ENCODE measurements at regions not wholly inside any gene's neighbourhood (a gene's known extent, or its start where the extent isn't known, plus 50 kb on each side); places are given as distances from the start of the nearest gene placed in this dataset.
"Not testable (repeated sequence)": the region's sequence is repeated elsewhere in the genome, so short reads cannot be mapped to it uniquely, and the experiment has no call there.

- in situ Hi-C loops (cut with MboI; ENCODE audit: low sequenced_read_pairs) (no loop called here), intact Hi-C loops (cut with micrococcal nuclease) (no loop called here), dilution Hi-C loops (cut with HindIII; ENCODE audit: low sequenced_read_pairs, unreplicated experiment) (no loop called here)
- Histone ChIP-seq H3K27ac (ENCODE audit: insufficient read depth, low read length) (no peak overlapping the region), H3K4me3 (ENCODE audit: insufficient read depth, low read depth, low read length) (no peak overlapping the region), H2BK5ac (ENCODE audit: low read depth, low read length, poor library complexity, severe bottlenecking) (no peak overlapping the region), H3K14ac (replicated peaks; ENCODE audit: low read depth, low read length) (no peak overlapping the region), H3K9me1 (ENCODE audit: insufficient read depth, low read length) (0 out of 2 replicates have a peak, but pooled peaks cover 7% of the 10 kb centered on the region), H2BK20ac (ENCODE audit: low read depth, low read length) (no peak overlapping the region), H3K18ac (ENCODE audit: low read depth, low read length) (no peak overlapping the region), H3K56ac (ENCODE audit: extremely low read depth, insufficient read depth, low read length) (no peak overlapping the region), H4K8ac (ENCODE audit: low read depth in 2 of 2, low read length in 2 of 2) (no peak overlapping the region), H4K91ac (ENCODE audit: insufficient read depth, low read depth, low read length) (no peak overlapping the region), H4K5ac (ENCODE audit: low read depth, low read length) (no peak overlapping the region), H4K20me1 (ENCODE audit: insufficient read depth, low read length) (peaks cover 17% of the 10 kb centered on the region), H3K9me3 (ENCODE audit: control insufficient read depth, insufficient read depth, low read length) (peaks cover 6% of the 10 kb centered on the region), H2AK5ac (ENCODE audit: low read depth, low read length) (no peak overlapping the region), H3K4ac (ENCODE audit: low read depth, low read length) (no peak overlapping the region), H3K23ac (ENCODE audit: low read depth, low read length) (no peak overlapping the region), H3K27me3 (ENCODE audit: control insufficient read depth, insufficient read depth, low read length) (no peaks in the 10 kb centered on the region), H3K4me2 (ENCODE audit: low read depth, low read length) (no peak overlapping the region), H2BK120ac (ENCODE audit: low read depth, low read length) (no peak overlapping the region), H3K79me1 (ENCODE audit: low read depth in 1 of 2, low read length in 2 of 2) (peaks cover 30 to 41% of the 10 kb centered on the region in 2 experiments), H3K9ac (ENCODE audit: low read depth, low read length) (no peak overlapping the region), H2BK15ac (ENCODE audit: low read depth, low read length) (no peak overlapping the region), H3K36me3 (ENCODE audit: control insufficient read depth, insufficient read depth, low read length) (peaks cover 2% of the 10 kb centered on the region; the same call in 1 of the 2 replicates), H2AK9ac (replicated peaks; ENCODE audit: low read depth, low read length, poor library complexity) (no peak overlapping the region), H2AFZ (replicated peaks; ENCODE audit: low read length, poor library complexity) (no peak overlapping the region), H3K4me1 (ENCODE audit: control insufficient read depth, insufficient read depth, low read length) (0 out of 2 replicates have a peak, but pooled peaks cover 2% of the 10 kb centered on the region)
- ChIA-PET CTCF (no interaction called here), POLR2A (ENCODE audit: unreplicated experiment) (no interaction called here)
- TF ChIP-seq MXI1 (IDR thresholded peaks at IDR 0.05; ENCODE audit: borderline replicate concordance, low read depth, low read length): no peak
- TF ChIP-seq MAZ (IDR thresholded peaks at IDR 0.05; ENCODE audit: borderline replicate concordance, low read depth, low read length): no peak
- no TSS peak for BruUV-seq (replicated peaks)
- 100% methylated on average over 1 of the region's 3 CpGs; no CpG with 5 or more reads in 1 of the 2 experiments for WGBS, 2 experiments (ENCODE audit: extremely low coverage in 2 of 2, insufficient read length in 1 of 2)
- no peak for ATAC-seq (ENCODE audit: low read depth)
- DNase-seq: no peak
These were observed 66.1 kb upstream of the VGLL4 start for GRCh38 chr3:11709782-11710181.

DNA sequence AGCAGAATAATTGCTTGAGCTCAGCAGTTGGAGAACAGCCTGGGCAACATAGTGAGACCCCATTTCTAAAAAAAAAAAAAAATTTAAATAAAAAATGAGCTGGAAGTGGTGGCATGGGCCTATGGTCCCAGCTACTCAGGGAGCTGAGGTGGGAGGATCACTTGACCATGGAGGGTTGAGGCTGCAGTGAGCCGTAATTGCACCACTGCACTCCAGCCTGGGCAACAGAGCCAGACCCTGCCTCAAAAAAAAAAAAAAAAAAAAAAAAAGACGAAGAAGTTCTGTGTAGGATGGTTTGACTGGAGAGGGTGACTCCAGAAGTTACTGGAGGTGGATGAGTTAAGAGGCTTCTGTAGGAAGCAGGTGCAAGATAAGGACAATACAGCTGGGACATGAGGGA, 63.4 kb upstream of the VGLL4 start:
- BruUV-seq (replicated peaks); H2BK5ac ChIP-seq (ENCODE audit: low read depth, low read length, poor library complexity, severe bottlenecking); H3K9me1 ChIP-seq (ENCODE audit: insufficient read depth, low read length); H2BK15ac ChIP-seq (ENCODE audit: low read depth, low read length); H3K4me1 ChIP-seq (ENCODE audit: control insufficient read depth, insufficient read depth, low read length); H2BK20ac ChIP-seq (ENCODE audit: low read depth, low read length); H3K23ac ChIP-seq (ENCODE audit: low read depth, low read length); POLR2A ChIA-PET (ENCODE audit: unreplicated experiment); H3K4ac ChIP-seq (ENCODE audit: low read depth, low read length); H3K27me3 ChIP-seq (ENCODE audit: control insufficient read depth, insufficient read depth, low read length); H3K27ac ChIP-seq (ENCODE audit: insufficient read depth, low read length); H2BK120ac ChIP-seq (ENCODE audit: low read depth, low read length); H2AK5ac ChIP-seq (ENCODE audit: low read depth, low read length); H3K56ac ChIP-seq (ENCODE audit: extremely low read depth, insufficient read depth, low read length); H4K5ac ChIP-seq (ENCODE audit: low read depth, low read length); ATAC-seq (ENCODE audit: low read depth); H4K8ac ChIP-seq (ENCODE audit: low read depth in 2 of 2, low read length in 2 of 2); DNase-seq; H2AFZ ChIP-seq (replicated peaks; ENCODE audit: low read length, poor library complexity); H3K36me3 ChIP-seq (ENCODE audit: control insufficient read depth, insufficient read depth, low read length); H3K9me3 ChIP-seq (ENCODE audit: control insufficient read depth, insufficient read depth, low read length); H3K14ac ChIP-seq (replicated peaks; ENCODE audit: low read depth, low read length); H4K20me1 ChIP-seq (ENCODE audit: insufficient read depth, low read length); intact Hi-C loops (cut with micrococcal nuclease); in situ Hi-C loops (cut with MboI; ENCODE audit: low sequenced_read_pairs); H3K4me3 ChIP-seq (ENCODE audit: insufficient read depth, low read depth, low read length); H3K18ac ChIP-seq (ENCODE audit: low read depth, low read length); dilution Hi-C loops (cut with HindIII; ENCODE audit: low sequenced_read_pairs, unreplicated experiment); H2AK9ac ChIP-seq (replicated peaks; ENCODE audit: low read depth, low read length, poor library complexity); H3K9ac ChIP-seq (ENCODE audit: low read depth, low read length); H3K4me2 ChIP-seq (ENCODE audit: low read depth, low read length); H4K91ac ChIP-seq (ENCODE audit: insufficient read depth, low read depth, low read length): not testable (repeated sequence)
- CTCF ChIA-PET: interaction anchor here (0.6 to 0.7 kb wide), 2 partner anchors 12 to 424 kb away, joined by 3 read pairs; no protein-coding TSS in a partner anchor
- H3K79me1 ChIP-seq (ENCODE audit: low read depth in 1 of 2, low read length in 2 of 2): peaks cover 17 to 25% of the 10 kb centered on the region in 2 experiments
- WGBS, 2 experiments (ENCODE audit: extremely low coverage in 2 of 2, insufficient read length in 1 of 2): no CpG with 5 or more reads among the region's 2 CpGs

Measured in IMR-90 (cell line).